Suppressor macrophage (primary cell): ENCODE measurements at regions not wholly inside any gene's neighbourhood (a gene's known extent, or its start where the extent isn't known, plus 50 kb on each side); places are given as distances from the start of the nearest gene placed in this dataset.

Experiments
- DNase-seq, 4 experiments: peaks; one replicate each; pipeline ENCODE4 v3.0.0-alpha.2; 2020 to 2022

GRCh38 chr2:235170536-235171521, 219.0 kb downstream of the SH3BP4 start:
- DNase-seq, result no peak

GRCh38 chr2:235171550-235172031, 219.8 kb downstream of the SH3BP4 start:
- no peak for DNase-seq

- DNase-seq, result no peak
Measured at GRCh38 chr2:235180642-235181041, 228.8 kb downstream of the SH3BP4 start.

- DNase-seq, result no peak
Measured at GRCh38 chr2:235183786-235184185, 232.0 kb downstream of the SH3BP4 start.

- DNase-seq, result no peak
Measured at GRCh38 chr2:235187806-235188205, 236.0 kb downstream of the SH3BP4 start.

- no peak for DNase-seq
Measured at GRCh38 chr2:235191486-235191885, 239.7 kb downstream of the SH3BP4 start.

GRCh38 chr2:235191978-235192377, 240.2 kb downstream of the SH3BP4 start:
- DNase-seq, result no peak

GRCh38 chr2:235194351-235194750, 242.5 kb downstream of the SH3BP4 start:
- DNase-seq, result no peak

GRCh38 chr2:235194836-235195235, 243.0 kb downstream of the SH3BP4 start:
- no peak for DNase-seq

GRCh38 chr2:235195921-235196320, 244.1 kb downstream of the SH3BP4 start:
- DNase-seq, result no peak

- DNase-seq, result no peak
Measured at GRCh38 chr2:235199128-235199527, 247.3 kb downstream of the SH3BP4 start.

- DNase-seq, result no peak
Measured at GRCh38 chr2:235200216-235200615, 248.4 kb downstream of the SH3BP4 start.

GRCh38 chr2:235201756-235202155, 249.9 kb downstream of the SH3BP4 start:
- DNase-seq, result no peak

GRCh38 chr2:235204948-235205347, 253.1 kb downstream of the SH3BP4 start:
- DNase-seq, result no peak

- DNase-seq, result no peak
Measured at GRCh38 chr2:235206399-235206798, 254.6 kb downstream of the SH3BP4 start.

GRCh38 chr2:235206980-235207579, 255.3 kb downstream of the SH3BP4 start:
- no peak for DNase-seq

GRCh38 chr2:235211056-235211455, 259.2 kb downstream of the SH3BP4 start:
- no peak for DNase-seq

- DNase-seq, result no peak
Measured at GRCh38 chr2:235212501-235213158, 260.8 kb downstream of the SH3BP4 start.

- DNase-seq, result no peak
Measured at GRCh38 chr2:235215248-235215647, 263.4 kb downstream of the SH3BP4 start.

GRCh38 chr2:235216901-235217300, 265.1 kb downstream of the SH3BP4 start:
- DNase-seq, result peak; percentile 10 to 36 (median 17)

- no peak for DNase-seq
Measured at GRCh38 chr2:235217846-235218245, 266.0 kb downstream of the SH3BP4 start.

- DNase-seq, result peak; percentile 3 to 50 (median 41)
Measured at GRCh38 chr2:235218486-235218907, 266.7 kb downstream of the SH3BP4 start.

GRCh38 chr2:235219048-235219447, 267.2 kb downstream of the SH3BP4 start:
- DNase-seq, result no peak
